Progenitor cell of endocrine pancreas (in vitro differentiated cells): ENCODE measurements at regions not wholly inside any gene's neighbourhood (a gene's known extent, or its start where the extent isn't known, plus 50 kb on each side); places are given as distances from the start of the nearest gene placed in this dataset.

Experiments used
- DNase-seq: peaks from one replicate; pipeline ENCODE4 v3.0.0; 2021; ENCODE audit warnings: low spot score; ENCODE audit not compliant: unreplicated experiment
- H3K27ac Mint-ChIP-seq: 2 replicates; pipeline ENCODE4 v1.8.0; 2021; ENCODE audit warnings: mild to moderate bottlenecking, moderate library complexity, mixed read lengths
- H3K27me3 Mint-ChIP-seq: 2 replicates; pipeline ENCODE4 v1.8.0; 2021; ENCODE audit warnings: mixed read lengths
- H3K36me3 Mint-ChIP-seq: 2 replicates; pipeline ENCODE4 v1.8.0; 2022; ENCODE audit warnings: mixed read lengths; ENCODE audit not compliant: insufficient read depth
- H3K4me1 Mint-ChIP-seq: 2 replicates; pipeline ENCODE4 v1.8.0; 2021; ENCODE audit warnings: low read depth, mixed read lengths
- H3K4me3 Mint-ChIP-seq: 2 replicates; pipeline ENCODE4 v1.8.0; 2021; ENCODE audit warnings: low read depth, mild to moderate bottlenecking, moderate library complexity, mixed read lengths
- H3K9me3 Mint-ChIP-seq: 2 replicates; pipeline ENCODE4 v1.8.0; 2021; ENCODE audit warnings: low read depth, mixed read lengths
- TF ChIP-seq, protein P1 (sequence below): fragments of 200-600 bp; sonication (generic); IDR thresholded peaks from one replicate; pipeline ENCODE4 v1.5.0; 2021; ENCODE audit warnings: antibody characterized with exemption, mild to moderate bottlenecking; ENCODE audit not compliant: unreplicated experiment

DNA sequence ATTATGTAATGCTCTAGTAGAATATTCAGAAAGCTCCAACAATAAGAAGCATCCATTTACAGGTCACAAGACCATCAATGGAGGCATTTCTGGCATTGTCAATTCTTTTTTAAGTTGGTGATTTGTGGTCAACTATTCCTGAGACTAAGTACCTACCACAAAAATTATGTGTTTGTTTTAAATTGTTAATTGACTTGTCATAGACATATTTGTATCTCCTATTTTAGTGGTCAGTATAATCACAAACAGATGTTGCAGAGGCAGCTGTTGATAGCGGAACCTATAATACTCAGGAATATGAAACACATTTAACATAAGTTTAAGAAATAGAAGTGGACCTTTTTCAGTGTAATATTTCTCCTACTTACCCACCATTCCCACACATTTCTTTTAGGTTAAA lies 430.1 kb downstream of the CCDC85A start:
- no peak overlapping the region for H3K27ac Mint-ChIP-seq
- peaks cover 5% of the 10 kb centered on the region for H3K4me1 Mint-ChIP-seq
- TF ChIP-seq, protein P1, sequence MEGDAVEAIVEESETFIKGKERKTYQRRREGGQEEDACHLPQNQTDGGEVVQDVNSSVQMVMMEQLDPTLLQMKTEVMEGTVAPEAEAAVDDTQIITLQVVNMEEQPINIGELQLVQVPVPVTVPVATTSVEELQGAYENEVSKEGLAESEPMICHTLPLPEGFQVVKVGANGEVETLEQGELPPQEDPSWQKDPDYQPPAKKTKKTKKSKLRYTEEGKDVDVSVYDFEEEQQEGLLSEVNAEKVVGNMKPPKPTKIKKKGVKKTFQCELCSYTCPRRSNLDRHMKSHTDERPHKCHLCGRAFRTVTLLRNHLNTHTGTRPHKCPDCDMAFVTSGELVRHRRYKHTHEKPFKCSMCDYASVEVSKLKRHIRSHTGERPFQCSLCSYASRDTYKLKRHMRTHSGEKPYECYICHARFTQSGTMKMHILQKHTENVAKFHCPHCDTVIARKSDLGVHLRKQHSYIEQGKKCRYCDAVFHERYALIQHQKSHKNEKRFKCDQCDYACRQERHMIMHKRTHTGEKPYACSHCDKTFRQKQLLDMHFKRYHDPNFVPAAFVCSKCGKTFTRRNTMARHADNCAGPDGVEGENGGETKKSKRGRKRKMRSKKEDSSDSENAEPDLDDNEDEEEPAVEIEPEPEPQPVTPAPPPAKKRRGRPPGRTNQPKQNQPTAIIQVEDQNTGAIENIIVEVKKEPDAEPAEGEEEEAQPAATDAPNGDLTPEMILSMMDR = no peak
- H3K27me3 Mint-ChIP-seq = no peaks in the 10 kb centered on the region
- H3K36me3 Mint-ChIP-seq = no peaks in the 10 kb centered on the region
- H3K9me3 Mint-ChIP-seq = peaks cover 4% of the 10 kb centered on the region
- no peak for DNase-seq
- H3K4me3 Mint-ChIP-seq = no peak overlapping the region

DNA sequence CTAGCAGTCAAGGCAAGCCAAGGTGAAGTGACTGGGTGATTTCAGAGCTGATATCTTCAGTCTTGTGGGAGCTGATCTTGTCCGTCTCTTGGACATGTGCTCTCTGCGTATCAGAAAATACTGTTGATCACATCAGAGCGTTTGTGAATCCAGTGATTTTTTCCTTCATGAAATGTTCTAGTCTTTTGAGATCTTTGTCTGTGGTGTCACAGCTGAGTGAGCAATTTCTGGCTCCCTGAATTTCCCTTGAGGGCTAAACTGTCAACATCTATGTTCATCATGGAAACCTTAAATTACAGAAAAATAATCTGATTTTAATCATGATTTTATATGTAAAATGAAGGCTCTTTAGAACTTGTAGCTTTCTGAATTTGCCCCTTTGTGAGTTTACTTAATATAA lies 432.0 kb downstream of the CCDC85A start:
- no peaks in the 10 kb centered on the region for H3K27me3 Mint-ChIP-seq
- TF ChIP-seq, protein P1 = no peak
- no peak overlapping the region for H3K27ac Mint-ChIP-seq
- H3K36me3 Mint-ChIP-seq = no peaks in the 10 kb centered on the region
- no peak for DNase-seq
- no peaks in the 10 kb centered on the region for H3K4me1 Mint-ChIP-seq
- H3K4me3 Mint-ChIP-seq = no peak overlapping the region
- peaks cover 4% of the 10 kb centered on the region for H3K9me3 Mint-ChIP-seq

DNA sequence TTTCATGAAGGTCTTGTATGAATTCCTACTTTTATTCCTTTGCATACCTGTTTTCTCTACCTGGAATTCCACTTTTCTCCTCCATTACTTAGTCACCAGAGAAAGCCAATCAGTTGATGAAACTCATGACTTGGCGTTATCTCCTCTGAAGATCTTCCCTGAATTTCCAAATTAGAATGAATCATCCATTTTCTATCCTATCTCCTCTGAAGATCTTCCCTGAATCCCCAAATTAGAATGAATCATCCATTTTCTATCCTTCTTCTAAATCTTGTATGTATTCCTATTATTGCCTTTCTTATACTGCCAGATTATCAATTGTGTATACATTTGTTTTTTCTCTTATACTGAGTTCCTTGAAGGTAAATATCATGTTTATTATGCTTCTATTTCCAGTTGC lies 440.4 kb downstream of the CCDC85A start:
- no peaks in the 10 kb centered on the region for H3K4me1 Mint-ChIP-seq
- no peak overlapping the region for H3K4me3 Mint-ChIP-seq
- no peak for DNase-seq
- H3K27me3 Mint-ChIP-seq = no peaks in the 10 kb centered on the region
- no peaks in the 10 kb centered on the region for H3K36me3 Mint-ChIP-seq
- no peak overlapping the region for H3K27ac Mint-ChIP-seq
- peaks cover 6% of the 10 kb centered on the region for H3K9me3 Mint-ChIP-seq
- TF ChIP-seq, protein P1 = no peak

DNA sequence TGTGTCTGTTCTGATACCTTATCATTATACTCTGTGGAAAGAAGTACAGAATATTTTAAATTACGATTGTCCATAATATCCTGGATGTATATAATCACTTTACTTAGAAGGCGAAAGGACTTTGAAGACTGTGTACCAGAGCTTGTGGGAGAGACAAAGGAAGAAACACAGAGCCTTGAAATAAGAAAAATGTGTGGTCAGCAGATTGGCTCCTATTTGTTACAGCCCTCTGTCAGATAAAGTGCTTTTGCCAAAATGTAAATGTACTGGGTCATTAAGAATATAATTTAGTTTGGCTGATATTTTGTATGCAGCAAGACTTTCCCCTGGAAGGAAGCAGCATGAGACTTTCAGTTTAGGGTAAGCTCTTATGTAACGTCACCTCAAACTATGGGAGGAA lies 443.1 kb downstream of the CCDC85A start:
- H3K9me3 Mint-ChIP-seq = peaks cover 6% of the 10 kb centered on the region
- no peaks in the 10 kb centered on the region for H3K4me1 Mint-ChIP-seq
- no peaks in the 10 kb centered on the region for H3K36me3 Mint-ChIP-seq
- no peaks in the 10 kb centered on the region for H3K27me3 Mint-ChIP-seq
- H3K27ac Mint-ChIP-seq = no peak overlapping the region
- no peak for DNase-seq
- H3K4me3 Mint-ChIP-seq = no peak overlapping the region
- TF ChIP-seq, protein P1 = no peak

DNA sequence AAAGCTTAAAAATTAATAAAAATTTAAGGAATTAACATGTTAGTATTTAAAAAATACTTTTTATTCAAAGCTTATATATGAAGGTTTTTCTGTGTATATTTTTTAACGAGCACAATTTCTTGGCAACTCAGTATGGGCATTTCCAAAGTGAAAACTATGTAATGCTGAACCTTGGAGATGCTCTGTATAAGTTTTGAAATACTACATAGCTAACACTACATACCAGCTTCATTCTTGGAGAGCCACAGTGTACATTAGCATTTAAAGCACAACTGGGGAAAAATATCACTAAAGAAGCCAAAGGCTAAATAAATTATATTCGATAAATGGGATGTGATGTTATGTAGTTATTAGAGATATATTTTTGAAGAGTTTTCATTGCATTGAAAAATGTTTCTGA lies 446.5 kb downstream of the CCDC85A start:
- H3K4me1 Mint-ChIP-seq = no peaks in the 10 kb centered on the region
- H3K4me3 Mint-ChIP-seq = no peak overlapping the region
- no peaks in the 10 kb centered on the region for H3K27me3 Mint-ChIP-seq
- no peak overlapping the region for H3K27ac Mint-ChIP-seq
- H3K36me3 Mint-ChIP-seq = no peaks in the 10 kb centered on the region
- H3K9me3 Mint-ChIP-seq = peaks cover 12% of the 10 kb centered on the region
- DNase-seq = no peak
- TF ChIP-seq, protein P1 = no peak
